ENCODE measurements at regions not wholly inside any gene's neighbourhood (a gene's known extent, or its start where the extent isn't known, plus 50 kb on each side); places are given as distances from the start of the nearest gene placed in this dataset.

GRCh38 chr1:55367273-55367672 lies 152.1 kb upstream of the USP24 start:
- H3K9me3 ChIP-seq (ENCODE audit: control insufficient read depth in 1 of 2, low read length in 2 of 2), result no peaks in the 10 kb centered on the region
- H3K4me1 ChIP-seq (ENCODE audit: control insufficient read depth in 1 of 2, insufficient read depth in 2 of 2, low read length in 2 of 2), result peaks cover 0 to 4% of the 10 kb centered on the region in 2 donors
- H3K27me3 ChIP-seq (ENCODE audit: control insufficient read depth in 1 of 2, insufficient read depth in 2 of 2, low read length in 2 of 2), result no peaks in the 10 kb centered on the region
- H3K9ac ChIP-seq (ENCODE audit: low read depth in 1 of 2, low read length in 2 of 2), result no peak overlapping the region
- no peaks in the 10 kb centered on the region for H3K36me3 ChIP-seq (ENCODE audit: control insufficient read depth in 1 of 2, insufficient read depth in 2 of 2, low read length in 2 of 2)
- no peak overlapping the region for H3K4me3 ChIP-seq (ENCODE audit: low read depth in 1 of 2, low read length in 2 of 2)
- H3K27ac ChIP-seq (ENCODE audit: low read depth, low read length), result no peak overlapping the region

DNA sequence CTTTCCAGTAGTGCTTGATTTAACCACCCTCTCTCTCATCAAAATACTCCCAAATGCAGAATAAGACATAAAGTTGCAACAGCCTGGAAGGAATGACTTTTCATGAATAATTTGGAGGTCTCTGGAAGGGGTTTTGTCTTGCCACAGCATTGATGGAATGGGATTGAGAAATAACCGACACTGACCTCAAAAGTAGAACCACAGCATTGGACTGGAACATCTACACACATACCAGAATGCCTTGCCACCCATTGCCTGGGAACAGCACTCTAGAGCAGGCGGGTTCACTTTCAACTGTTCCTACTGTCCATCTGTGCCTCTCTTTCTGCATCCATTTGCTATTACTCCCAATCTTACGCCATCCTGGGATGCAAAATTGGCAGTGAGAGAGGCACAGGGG lies 149.1 kb upstream of the USP24 start:
- H3K9ac ChIP-seq (ENCODE audit: low read depth in 1 of 2, low read length in 2 of 2), result no peak overlapping the region
- no peak overlapping the region for H3K27ac ChIP-seq (ENCODE audit: low read depth, low read length)
- H3K27me3 ChIP-seq (ENCODE audit: control insufficient read depth in 1 of 2, insufficient read depth in 2 of 2, low read length in 2 of 2), result no peaks in the 10 kb centered on the region
- H3K36me3 ChIP-seq (ENCODE audit: control insufficient read depth in 1 of 2, insufficient read depth in 2 of 2, low read length in 2 of 2), result no peaks in the 10 kb centered on the region
- no peaks in the 10 kb centered on the region for H3K9me3 ChIP-seq (ENCODE audit: control insufficient read depth in 1 of 2, low read length in 2 of 2)
- H3K4me1 ChIP-seq (ENCODE audit: control insufficient read depth in 1 of 2, insufficient read depth in 2 of 2, low read length in 2 of 2), result peaks cover 0 to 5% of the 10 kb centered on the region in 2 donors
- no peak overlapping the region for H3K4me3 ChIP-seq (ENCODE audit: low read depth in 1 of 2, low read length in 2 of 2)

DNA sequence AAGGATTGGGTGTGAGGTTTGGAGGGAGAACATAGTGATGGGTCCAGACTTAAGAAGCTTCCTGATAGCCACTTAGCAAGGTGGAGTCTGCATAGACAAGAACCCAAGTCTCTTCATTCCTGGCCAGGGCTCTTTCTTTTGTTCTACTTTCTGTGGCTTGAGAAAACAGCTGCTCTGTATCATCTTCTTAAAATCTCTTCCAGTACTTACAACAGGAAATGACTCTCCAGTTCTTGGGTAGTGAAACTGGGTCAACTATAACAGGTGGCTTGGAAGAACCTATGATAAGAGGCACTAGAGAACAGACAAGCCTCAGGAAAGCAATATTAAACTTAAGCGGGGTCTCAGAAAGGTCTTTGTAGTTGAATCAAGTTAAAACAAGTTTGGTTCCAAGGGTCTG lies 148.1 kb upstream of the USP24 start:
- H3K27ac ChIP-seq (ENCODE audit: low read depth, low read length), result no peak overlapping the region
- peaks cover 0 to 5% of the 10 kb centered on the region in 2 donors for H3K4me1 ChIP-seq (ENCODE audit: control insufficient read depth in 1 of 2, insufficient read depth in 2 of 2, low read length in 2 of 2)
- no peak overlapping the region for H3K4me3 ChIP-seq (ENCODE audit: low read depth in 1 of 2, low read length in 2 of 2)
- H3K9me3 ChIP-seq (ENCODE audit: control insufficient read depth in 1 of 2, low read length in 2 of 2), result no peaks in the 10 kb centered on the region
- no peaks in the 10 kb centered on the region for H3K36me3 ChIP-seq (ENCODE audit: control insufficient read depth in 1 of 2, insufficient read depth in 2 of 2, low read length in 2 of 2)
- no peaks in the 10 kb centered on the region for H3K27me3 ChIP-seq (ENCODE audit: control insufficient read depth in 1 of 2, insufficient read depth in 2 of 2, low read length in 2 of 2)
- no peak overlapping the region for H3K9ac ChIP-seq (ENCODE audit: low read depth in 1 of 2, low read length in 2 of 2)

GRCh38 chr1:55362558-55362957 lies 147.4 kb upstream of the USP24 start:
- Histone ChIP-seq H3K4me1 (ENCODE audit: control insufficient read depth in 1 of 2, insufficient read depth in 2 of 2, low read length in 2 of 2) (peaks cover 0 to 5% of the 10 kb centered on the region in 2 donors), H3K9me3 (ENCODE audit: control insufficient read depth in 1 of 2, low read length in 2 of 2) (no peaks in the 10 kb centered on the region), H3K36me3 (ENCODE audit: control insufficient read depth in 1 of 2, insufficient read depth in 2 of 2, low read length in 2 of 2) (no peaks in the 10 kb centered on the region), H3K4me3 (ENCODE audit: low read depth in 1 of 2, low read length in 2 of 2) (no peak overlapping the region), H3K9ac (ENCODE audit: low read depth in 1 of 2, low read length in 2 of 2) (no peak overlapping the region), H3K27ac (ENCODE audit: low read depth, low read length) (no peak overlapping the region), H3K27me3 (ENCODE audit: control insufficient read depth in 1 of 2, insufficient read depth in 2 of 2, low read length in 2 of 2) (no peaks in the 10 kb centered on the region)

- H3K27ac ChIP-seq (ENCODE audit: low read depth, low read length), result no peak overlapping the region
- no peaks in the 10 kb centered on the region for H3K27me3 ChIP-seq (ENCODE audit: control insufficient read depth in 1 of 2, insufficient read depth in 2 of 2, low read length in 2 of 2)
- no peaks in the 10 kb centered on the region for H3K36me3 ChIP-seq (ENCODE audit: control insufficient read depth in 1 of 2, insufficient read depth in 2 of 2, low read length in 2 of 2)
- no peaks in the 10 kb centered on the region for H3K9me3 ChIP-seq (ENCODE audit: control insufficient read depth in 1 of 2, low read length in 2 of 2)
- no peak overlapping the region for H3K4me3 ChIP-seq (ENCODE audit: low read depth in 1 of 2, low read length in 2 of 2)
- H3K9ac ChIP-seq (ENCODE audit: low read depth in 1 of 2, low read length in 2 of 2), result no peak overlapping the region
- H3K4me1 ChIP-seq (ENCODE audit: control insufficient read depth in 1 of 2, insufficient read depth in 2 of 2, low read length in 2 of 2), result peaks cover 0 to 5% of the 10 kb centered on the region in 2 donors
Measured at GRCh38 chr1:55359611-55360010, 144.4 kb upstream of the USP24 start.

GRCh38 chr1:55358581-55358980 lies 143.4 kb upstream of the USP24 start:
- no peaks in the 10 kb centered on the region for H3K36me3 ChIP-seq (ENCODE audit: control insufficient read depth in 1 of 2, insufficient read depth in 2 of 2, low read length in 2 of 2)
- H3K9me3 ChIP-seq (ENCODE audit: control insufficient read depth in 1 of 2, low read length in 2 of 2), result no peaks in the 10 kb centered on the region
- H3K27ac ChIP-seq (ENCODE audit: low read depth, low read length), result no peak overlapping the region
- no peak overlapping the region for H3K9ac ChIP-seq (ENCODE audit: low read depth in 1 of 2, low read length in 2 of 2)
- H3K27me3 ChIP-seq (ENCODE audit: control insufficient read depth in 1 of 2, insufficient read depth in 2 of 2, low read length in 2 of 2), result no peaks in the 10 kb centered on the region
- no peak overlapping the region for H3K4me3 ChIP-seq (ENCODE audit: low read depth in 1 of 2, low read length in 2 of 2)
- H3K4me1 ChIP-seq (ENCODE audit: control insufficient read depth in 1 of 2, insufficient read depth in 2 of 2, low read length in 2 of 2), result peaks cover 5% of the 10 kb centered on the region in 2 donors

DNA sequence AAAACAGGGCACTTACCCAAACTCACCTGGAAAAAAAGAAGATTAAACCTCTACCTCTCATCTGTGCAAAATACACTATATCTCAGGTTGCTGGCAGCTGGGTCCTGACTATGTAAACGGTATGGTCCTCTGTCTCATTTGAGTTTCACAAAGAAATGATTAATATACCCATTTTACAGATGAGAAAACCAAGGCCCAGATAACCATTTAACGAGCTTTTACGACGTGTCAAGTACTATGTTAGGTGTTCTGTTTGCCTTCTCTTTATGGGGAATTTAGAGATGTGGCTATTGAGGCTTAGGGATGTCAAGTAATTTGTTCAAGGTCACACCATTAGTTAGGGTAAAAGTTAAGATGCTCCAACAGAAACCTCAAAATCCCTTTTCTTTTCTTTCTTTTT lies 140.4 kb upstream of the USP24 start:
- Histone ChIP-seq H3K4me1 (ENCODE audit: control insufficient read depth in 1 of 2, insufficient read depth in 2 of 2, low read length in 2 of 2) (peaks cover 0 to 7% of the 10 kb centered on the region in 2 donors), H3K27me3 (ENCODE audit: control insufficient read depth in 1 of 2, insufficient read depth in 2 of 2, low read length in 2 of 2) (no peaks in the 10 kb centered on the region), H3K9ac (ENCODE audit: low read depth in 1 of 2, low read length in 2 of 2) (no peak overlapping the region), H3K27ac (ENCODE audit: low read depth, low read length) (no peak overlapping the region), H3K4me3 (ENCODE audit: low read depth in 1 of 2, low read length in 2 of 2) (no peak overlapping the region), H3K36me3 (ENCODE audit: control insufficient read depth in 1 of 2, insufficient read depth in 2 of 2, low read length in 2 of 2) (no peaks in the 10 kb centered on the region), H3K9me3 (ENCODE audit: control insufficient read depth in 1 of 2, low read length in 2 of 2) (no peaks in the 10 kb centered on the region)

GRCh38 chr1:55353707-55354620 lies 138.8 kb upstream of the USP24 start:
- Histone ChIP-seq H3K27me3 (ENCODE audit: control insufficient read depth in 1 of 2, insufficient read depth in 2 of 2, low read length in 2 of 2) (no peaks in the 10 kb centered on the region), H3K4me1 (ENCODE audit: control insufficient read depth in 1 of 2, insufficient read depth in 2 of 2, low read length in 2 of 2) (peaks cover 0 to 7% of the 10 kb centered on the region in 2 donors), H3K36me3 (ENCODE audit: control insufficient read depth in 1 of 2, insufficient read depth in 2 of 2, low read length in 2 of 2) (no peaks in the 10 kb centered on the region), H3K27ac (ENCODE audit: low read depth, low read length) (no peak overlapping the region), H3K9ac (ENCODE audit: low read depth in 1 of 2, low read length in 2 of 2) (no peak overlapping the region), H3K4me3 (ENCODE audit: low read depth in 1 of 2, low read length in 2 of 2) (no peak overlapping the region), H3K9me3 (ENCODE audit: control insufficient read depth in 1 of 2, low read length in 2 of 2) (no peaks in the 10 kb centered on the region)

- Histone ChIP-seq H3K9ac (ENCODE audit: low read depth in 1 of 2, low read length in 2 of 2) (no peak overlapping the region), H3K9me3 (ENCODE audit: control insufficient read depth in 1 of 2, low read length in 2 of 2) (no peaks in the 10 kb centered on the region), H3K36me3 (ENCODE audit: control insufficient read depth in 1 of 2, insufficient read depth in 2 of 2, low read length in 2 of 2) (no peaks in the 10 kb centered on the region), H3K4me1 (ENCODE audit: control insufficient read depth in 1 of 2, insufficient read depth in 2 of 2, low read length in 2 of 2) (peaks cover 0 to 7% of the 10 kb centered on the region in 2 donors), H3K27ac (ENCODE audit: low read depth, low read length) (no peak overlapping the region), H3K27me3 (ENCODE audit: control insufficient read depth in 1 of 2, insufficient read depth in 2 of 2, low read length in 2 of 2) (no peaks in the 10 kb centered on the region), H3K4me3 (ENCODE audit: low read depth in 1 of 2, low read length in 2 of 2) (no peak overlapping the region)
Measured at GRCh38 chr1:55352811-55353180, 137.6 kb upstream of the USP24 start.

- Histone ChIP-seq H3K36me3 (ENCODE audit: control insufficient read depth in 1 of 2, insufficient read depth in 2 of 2, low read length in 2 of 2) (no peaks in the 10 kb centered on the region), H3K27me3 (ENCODE audit: control insufficient read depth in 1 of 2, insufficient read depth in 2 of 2, low read length in 2 of 2) (no peaks in the 10 kb centered on the region), H3K4me1 (ENCODE audit: control insufficient read depth in 1 of 2, insufficient read depth in 2 of 2, low read length in 2 of 2) (peaks cover 0 to 7% of the 10 kb centered on the region in 2 donors), H3K9ac (ENCODE audit: low read depth in 1 of 2, low read length in 2 of 2) (no peak overlapping the region), H3K9me3 (ENCODE audit: control insufficient read depth in 1 of 2, low read length in 2 of 2) (no peaks in the 10 kb centered on the region), H3K4me3 (ENCODE audit: low read depth in 1 of 2, low read length in 2 of 2) (no peak overlapping the region), H3K27ac (ENCODE audit: low read depth, low read length) (no peak overlapping the region)
Measured at GRCh38 chr1:55352080-55352810, 137.1 kb upstream of the USP24 start.
